ENCODE measurements at regions not wholly inside any gene's neighbourhood (a gene's known extent, or its start where the extent isn't known, plus 50 kb on each side); places are given as distances from the start of the nearest gene placed in this dataset.

GRCh38 chr2:136404176-136404575 is 286.2 kb upstream of the CXCR4 start:
- no peak for DNase-seq (ENCODE audit: low read depth)

- no peak for DNase-seq (ENCODE audit: low read depth)
These were observed 284.3 kb upstream of the CXCR4 start for GRCh38 chr2:136402281-136402680.

- no peak for DNase-seq (ENCODE audit: low read depth)
These were observed 281.8 kb upstream of the CXCR4 start for GRCh38 chr2:136399667-136400289.

GRCh38 chr2:136395582-136395981 is 277.6 kb upstream of the CXCR4 start:
- DNase-seq (ENCODE audit: low read depth): no peak

- no peak for DNase-seq (ENCODE audit: low read depth)
These were observed 276.4 kb upstream of the CXCR4 start for GRCh38 chr2:136394136-136395060.

- no peak for DNase-seq (ENCODE audit: low read depth)
These were observed 275.6 kb upstream of the CXCR4 start for GRCh38 chr2:136393514-136393913.

- no peak for DNase-seq (ENCODE audit: low read depth)
These were observed 275.1 kb upstream of the CXCR4 start for GRCh38 chr2:136392897-136393505.

- DNase-seq (ENCODE audit: low read depth): no peak
These were observed 271.9 kb upstream of the CXCR4 start for GRCh38 chr2:136389809-136390208.

- no peak for DNase-seq (ENCODE audit: low read depth)
These were observed 268.1 kb upstream of the CXCR4 start for GRCh38 chr2:136386046-136386445.

GRCh38 chr2:136384531-136385303 is 266.8 kb upstream of the CXCR4 start:
- DNase-seq (ENCODE audit: low read depth): peak; percentile 30

GRCh38 chr2:136383167-136383566 is 265.2 kb upstream of the CXCR4 start:
- DNase-seq (ENCODE audit: low read depth): no peak

GRCh38 chr2:136381722-136382633 is 264.0 kb upstream of the CXCR4 start:
- DNase-seq (ENCODE audit: low read depth): peak; percentile 68

- no peak for DNase-seq (ENCODE audit: low read depth)
These were observed 263.3 kb upstream of the CXCR4 start for GRCh38 chr2:136381245-136381644.

- peak; percentile 65 for DNase-seq (ENCODE audit: low read depth)
These were observed 261.0 kb upstream of the CXCR4 start for GRCh38 chr2:136378712-136379595.

GRCh38 chr2:136377423-136378382 is 259.8 kb upstream of the CXCR4 start:
- no peak for DNase-seq (ENCODE audit: low read depth)

- DNase-seq (ENCODE audit: low read depth): no peak
These were observed 258.9 kb upstream of the CXCR4 start for GRCh38 chr2:136376798-136377211.

GRCh38 chr2:136376211-136376610 is 258.3 kb upstream of the CXCR4 start:
- no peak for DNase-seq (ENCODE audit: low read depth)

- DNase-seq (ENCODE audit: low read depth): no peak
These were observed 257.3 kb upstream of the CXCR4 start for GRCh38 chr2:136375017-136375901.
